Amniotic stem cell (primary cell): ENCODE measurements at regions not wholly inside any gene's neighbourhood (a gene's known extent, or its start where the extent isn't known, plus 50 kb on each side); places are given as distances from the start of the nearest gene placed in this dataset.

Experiments
- DNase-seq: peaks from one replicate; lab custom pipeline; 2025; lab: John Stamatoyannopoulos, UW

GRCh38 chr1:58380345-58380744 is 166.2 kb downstream of the OMA1 start:
- DNase-seq: no peak

GRCh38 chr1:58367217-58367616 is 179.3 kb downstream of the OMA1 start:
- no peak for DNase-seq

GRCh38 chr1:58365328-58365727 is 181.2 kb downstream of the OMA1 start:
- no peak for DNase-seq

- DNase-seq: no peak
These were observed 182.9 kb downstream of the OMA1 start for GRCh38 chr1:58363585-58363984.

GRCh38 chr1:58361134-58361533 is 185.4 kb downstream of the OMA1 start:
- DNase-seq: no peak

GRCh38 chr1:58358346-58358745 is 188.2 kb downstream of the OMA1 start:
- DNase-seq: no peak

- no peak for DNase-seq
These were observed 190.1 kb downstream of the OMA1 start for GRCh38 chr1:58356402-58356801.

GRCh38 chr1:58353168-58353567 is 193.4 kb downstream of the OMA1 start:
- DNase-seq: no peak

- no peak for DNase-seq
These were observed 193.9 kb downstream of the OMA1 start for GRCh38 chr1:58352476-58353092.

GRCh38 chr1:58346036-58346355 is 200.5 kb downstream of the OMA1 start:
- DNase-seq: no peak

GRCh38 chr1:58345215-58346035 is 201.1 kb downstream of the OMA1 start:
- no peak for DNase-seq

- no peak for DNase-seq
These were observed 206.3 kb downstream of the OMA1 start for GRCh38 chr1:58340185-58340584.

GRCh38 chr1:58338081-58338480 is 208.4 kb downstream of the OMA1 start:
- no peak for DNase-seq

GRCh38 chr1:58333511-58333910 is 213.0 kb downstream of the OMA1 start:
- no peak for DNase-seq

GRCh38 chr1:58331156-58331555 is 215.4 kb downstream of the OMA1 start:
- no peak for DNase-seq

- no peak for DNase-seq
These were observed 220.7 kb downstream of the OMA1 start for GRCh38 chr1:58325866-58326265.

- DNase-seq: no peak
These were observed 222.0 kb downstream of the OMA1 start for GRCh38 chr1:58324558-58324957.

GRCh38 chr1:58318157-58319005 is 228.1 kb downstream of the OMA1 start:
- DNase-seq: no peak

- DNase-seq: no peak
These were observed 228.8 kb downstream of the OMA1 start for GRCh38 chr1:58317694-58318093.

GRCh38 chr1:58317086-58317485 is 229.4 kb downstream of the OMA1 start:
- no peak for DNase-seq

GRCh38 chr1:58316141-58316540 is 230.4 kb downstream of the OMA1 start:
- no peak for DNase-seq

- no peak for DNase-seq
These were observed 233.5 kb downstream of the OMA1 start for GRCh38 chr1:58312971-58313563.

GRCh38 chr1:58312461-58312860 is 234.1 kb downstream of the OMA1 start:
- DNase-seq: no peak
